ENCODE measurements at regions not wholly inside any gene's neighbourhood (a gene's known extent, or its start where the extent isn't known, plus 50 kb on each side); places are given as distances from the start of the nearest gene placed in this dataset.

GRCh38 chr4:82046796-82047195 lies 327.0 kb downstream of the HNRNPD start:
- intact Hi-C loops (cut with micrococcal nuclease) = no loop called here
- Mint-ChIP-seq H3K27me3 (ENCODE audit: low read depth) (peaks cover 44% of the 10 kb centered on the region), H3K36me3 (ENCODE audit: low read depth) (no peaks in the 10 kb centered on the region), H3K4me1 (ENCODE audit: low read depth) (no peaks in the 10 kb centered on the region), H3K27ac (no peak overlapping the region), H3K9me3 (no peaks in the 10 kb centered on the region), H3K4me3 (ENCODE audit: low read depth) (no peak overlapping the region)
- DNase-seq (ENCODE audit: low spot score) = no peak

GRCh38 chr4:82045267-82045666 lies 328.5 kb downstream of the HNRNPD start:
- Mint-ChIP-seq H3K27ac (no peak overlapping the region), H3K36me3 (ENCODE audit: low read depth) (no peaks in the 10 kb centered on the region), H3K4me3 (ENCODE audit: low read depth) (no peak overlapping the region), H3K4me1 (ENCODE audit: low read depth) (no peaks in the 10 kb centered on the region), H3K27me3 (ENCODE audit: low read depth) (peaks cover 50% of the 10 kb centered on the region), H3K9me3 (no peaks in the 10 kb centered on the region)
- DNase-seq (ENCODE audit: low spot score) = no peak
- intact Hi-C loops (cut with micrococcal nuclease) = no loop called here

- intact Hi-C loops (cut with micrococcal nuclease) = no loop called here
- Mint-ChIP-seq H3K4me3 (ENCODE audit: low read depth) (no peak overlapping the region), H3K27me3 (ENCODE audit: low read depth) (peaks cover 50% of the 10 kb centered on the region), H3K9me3 (no peaks in the 10 kb centered on the region), H3K4me1 (ENCODE audit: low read depth) (no peaks in the 10 kb centered on the region), H3K27ac (no peak overlapping the region), H3K36me3 (ENCODE audit: low read depth) (no peaks in the 10 kb centered on the region)
- DNase-seq (ENCODE audit: low spot score) = no peak
Observed at GRCh38 chr4:82044141-82044993, 329.4 kb downstream of the HNRNPD start.

- Mint-ChIP-seq H3K27ac (no peak overlapping the region), H3K4me1 (ENCODE audit: low read depth) (no peaks in the 10 kb centered on the region), H3K9me3 (no peaks in the 10 kb centered on the region), H3K36me3 (ENCODE audit: low read depth) (no peaks in the 10 kb centered on the region), H3K27me3 (ENCODE audit: low read depth) (peaks cover 50% of the 10 kb centered on the region), H3K4me3 (ENCODE audit: low read depth) (no peak overlapping the region)
- no peak for DNase-seq (ENCODE audit: low spot score)
- intact Hi-C loops (cut with micrococcal nuclease) = no loop called here
Observed at GRCh38 chr4:82043809-82044137, 330.0 kb downstream of the HNRNPD start.

GRCh38 chr4:82043081-82043808 lies 330.5 kb downstream of the HNRNPD start:
- Mint-ChIP-seq H3K4me1 (ENCODE audit: low read depth) (no peaks in the 10 kb centered on the region), H3K4me3 (ENCODE audit: low read depth) (no peak overlapping the region), H3K36me3 (ENCODE audit: low read depth) (no peaks in the 10 kb centered on the region), H3K27ac (no peak overlapping the region), H3K27me3 (ENCODE audit: low read depth) (peaks cover 50% of the 10 kb centered on the region), H3K9me3 (no peaks in the 10 kb centered on the region)
- intact Hi-C loops (cut with micrococcal nuclease) = no loop called here
- DNase-seq (ENCODE audit: low spot score) = no peak

- no peak for DNase-seq (ENCODE audit: low spot score)
- Mint-ChIP-seq H3K27ac (no peak overlapping the region), H3K4me1 (ENCODE audit: low read depth) (no peaks in the 10 kb centered on the region), H3K27me3 (ENCODE audit: low read depth) (peaks cover 47% of the 10 kb centered on the region), H3K9me3 (no peaks in the 10 kb centered on the region), H3K36me3 (ENCODE audit: low read depth) (no peaks in the 10 kb centered on the region), H3K4me3 (ENCODE audit: low read depth) (no peak overlapping the region)
- intact Hi-C loops (cut with micrococcal nuclease) = no loop called here
Observed at GRCh38 chr4:82042042-82042441, 331.7 kb downstream of the HNRNPD start.

- peaks cover 28% of the 10 kb centered on the region for H3K27me3 Mint-ChIP-seq (ENCODE audit: low read depth)
- no peak overlapping the region for H3K27ac Mint-ChIP-seq
- DNase-seq (ENCODE audit: low spot score) = no peak
- H3K9me3 Mint-ChIP-seq = no peaks in the 10 kb centered on the region
- no peak overlapping the region for H3K4me3 Mint-ChIP-seq (ENCODE audit: low read depth)
- no peaks in the 10 kb centered on the region for H3K36me3 Mint-ChIP-seq (ENCODE audit: low read depth)
- intact Hi-C loops (cut with micrococcal nuclease) = no loop called here
- H3K4me1 Mint-ChIP-seq (ENCODE audit: low read depth) = no peaks in the 10 kb centered on the region
Observed at GRCh38 chr4:82038936-82039335, 334.9 kb downstream of the HNRNPD start.

- Mint-ChIP-seq H3K9me3 (no peaks in the 10 kb centered on the region), H3K27ac (no peak overlapping the region), H3K4me1 (ENCODE audit: low read depth) (no peaks in the 10 kb centered on the region), H3K36me3 (ENCODE audit: low read depth) (no peaks in the 10 kb centered on the region), H3K4me3 (ENCODE audit: low read depth) (no peak overlapping the region), H3K27me3 (ENCODE audit: low read depth) (peaks cover 3% of the 10 kb centered on the region)
- DNase-seq (ENCODE audit: low spot score) = no peak
- intact Hi-C loops (cut with micrococcal nuclease) = no loop called here
Observed at GRCh38 chr4:82036181-82036580, 337.6 kb downstream of the HNRNPD start.

- no peak for DNase-seq (ENCODE audit: low spot score)
- Mint-ChIP-seq H3K27me3 (ENCODE audit: low read depth) (peaks cover 4% of the 10 kb centered on the region), H3K4me3 (ENCODE audit: low read depth) (no peak overlapping the region), H3K4me1 (ENCODE audit: low read depth) (no peaks in the 10 kb centered on the region), H3K9me3 (no peaks in the 10 kb centered on the region), H3K36me3 (ENCODE audit: low read depth) (no peaks in the 10 kb centered on the region), H3K27ac (no peak overlapping the region)
- intact Hi-C loops (cut with micrococcal nuclease) = no loop called here
Observed at GRCh38 chr4:82034878-82035277, 338.9 kb downstream of the HNRNPD start.

GRCh38 chr4:82033862-82034261 lies 339.9 kb downstream of the HNRNPD start:
- peaks cover 2% of the 10 kb centered on the region for H3K27me3 Mint-ChIP-seq (ENCODE audit: low read depth)
- no peak for DNase-seq (ENCODE audit: low spot score)
- no peak overlapping the region for H3K4me3 Mint-ChIP-seq (ENCODE audit: low read depth)
- no peaks in the 10 kb centered on the region for H3K4me1 Mint-ChIP-seq (ENCODE audit: low read depth)
- H3K9me3 Mint-ChIP-seq = no peaks in the 10 kb centered on the region
- H3K27ac Mint-ChIP-seq = no peak overlapping the region
- intact Hi-C loops (cut with micrococcal nuclease) = no loop called here
- no peaks in the 10 kb centered on the region for H3K36me3 Mint-ChIP-seq (ENCODE audit: low read depth)

- intact Hi-C loops (cut with micrococcal nuclease) = no loop called here
- no peak overlapping the region for H3K4me3 Mint-ChIP-seq (ENCODE audit: low read depth)
- H3K36me3 Mint-ChIP-seq (ENCODE audit: low read depth) = no peaks in the 10 kb centered on the region
- no peaks in the 10 kb centered on the region for H3K9me3 Mint-ChIP-seq
- DNase-seq (ENCODE audit: low spot score) = no peak
- peaks cover 1% of the 10 kb centered on the region for H3K27me3 Mint-ChIP-seq (ENCODE audit: low read depth)
- H3K4me1 Mint-ChIP-seq (ENCODE audit: low read depth) = no peaks in the 10 kb centered on the region
- no peak overlapping the region for H3K27ac Mint-ChIP-seq
Observed at GRCh38 chr4:82031376-82031927, 342.3 kb downstream of the HNRNPD start.

GRCh38 chr4:82017680-82018079 lies 356.1 kb downstream of the HNRNPD start:
- peaks cover 10% of the 10 kb centered on the region for H3K9me3 Mint-ChIP-seq
- no peaks in the 10 kb centered on the region for H3K4me1 Mint-ChIP-seq (ENCODE audit: low read depth)
- H3K4me3 Mint-ChIP-seq (ENCODE audit: low read depth) = no peak overlapping the region
- H3K36me3 Mint-ChIP-seq (ENCODE audit: low read depth) = no peaks in the 10 kb centered on the region
- no peak for DNase-seq (ENCODE audit: low spot score)
- H3K27me3 Mint-ChIP-seq (ENCODE audit: low read depth) = no peaks in the 10 kb centered on the region
- H3K27ac Mint-ChIP-seq = no peak overlapping the region
- intact Hi-C loops (cut with micrococcal nuclease) = no loop called here

- no peak for DNase-seq (ENCODE audit: low spot score)
- no peaks in the 10 kb centered on the region for H3K36me3 Mint-ChIP-seq (ENCODE audit: low read depth)
- H3K4me1 Mint-ChIP-seq (ENCODE audit: low read depth) = no peaks in the 10 kb centered on the region
- peaks cover 3% of the 10 kb centered on the region for H3K9me3 Mint-ChIP-seq
- no peak overlapping the region for H3K4me3 Mint-ChIP-seq (ENCODE audit: low read depth)
- H3K27me3 Mint-ChIP-seq (ENCODE audit: low read depth) = no peaks in the 10 kb centered on the region
- intact Hi-C loops (cut with micrococcal nuclease) = no loop called here
- no peak overlapping the region for H3K27ac Mint-ChIP-seq
Observed at GRCh38 chr4:82005158-82005557, 368.6 kb downstream of the HNRNPD start.

Measured in activated T-helper 2 cell treated with anti-CD3 and anti-CD28 coated beads, Interferon-gamma antibody, Interleukin-2, Interleukin-4, amounts not matched to agents 10 μg/mL and 5 μg/mL and 100 μg/mL, durations not matched to agents 14 hours and 24 hours and 36 hours (primary cell).